ENCODE measurements at regions not wholly inside any gene's neighbourhood (a gene's known extent, or its start where the extent isn't known, plus 50 kb on each side); places are given as distances from the start of the nearest gene placed in this dataset.

DNA sequence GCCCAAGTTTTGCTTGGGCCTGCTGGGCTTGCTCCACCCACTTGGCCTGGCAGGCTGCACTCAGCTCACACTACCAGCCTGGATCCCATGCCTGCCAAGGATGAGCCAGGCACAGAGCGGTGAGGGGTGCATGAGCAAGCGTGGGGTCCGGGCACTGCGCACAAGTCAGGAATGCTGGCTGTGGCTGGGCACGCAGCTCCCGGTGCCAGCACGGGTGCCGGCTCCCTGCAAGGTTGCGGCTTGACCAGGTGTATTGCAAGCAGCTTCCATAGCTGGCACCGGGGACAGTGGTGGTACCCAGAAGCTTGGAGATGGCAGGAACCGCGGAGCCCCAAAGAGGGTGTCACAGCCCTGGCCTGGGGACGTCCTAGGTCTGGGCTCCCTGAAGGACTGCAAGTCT is 224.4 kb upstream of the NRIP1 start:
- TF ChIP-seq, protein P1, sequence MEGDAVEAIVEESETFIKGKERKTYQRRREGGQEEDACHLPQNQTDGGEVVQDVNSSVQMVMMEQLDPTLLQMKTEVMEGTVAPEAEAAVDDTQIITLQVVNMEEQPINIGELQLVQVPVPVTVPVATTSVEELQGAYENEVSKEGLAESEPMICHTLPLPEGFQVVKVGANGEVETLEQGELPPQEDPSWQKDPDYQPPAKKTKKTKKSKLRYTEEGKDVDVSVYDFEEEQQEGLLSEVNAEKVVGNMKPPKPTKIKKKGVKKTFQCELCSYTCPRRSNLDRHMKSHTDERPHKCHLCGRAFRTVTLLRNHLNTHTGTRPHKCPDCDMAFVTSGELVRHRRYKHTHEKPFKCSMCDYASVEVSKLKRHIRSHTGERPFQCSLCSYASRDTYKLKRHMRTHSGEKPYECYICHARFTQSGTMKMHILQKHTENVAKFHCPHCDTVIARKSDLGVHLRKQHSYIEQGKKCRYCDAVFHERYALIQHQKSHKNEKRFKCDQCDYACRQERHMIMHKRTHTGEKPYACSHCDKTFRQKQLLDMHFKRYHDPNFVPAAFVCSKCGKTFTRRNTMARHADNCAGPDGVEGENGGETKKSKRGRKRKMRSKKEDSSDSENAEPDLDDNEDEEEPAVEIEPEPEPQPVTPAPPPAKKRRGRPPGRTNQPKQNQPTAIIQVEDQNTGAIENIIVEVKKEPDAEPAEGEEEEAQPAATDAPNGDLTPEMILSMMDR (IDR thresholded peaks at IDR 0.05; ENCODE audit: insufficient read depth, low read depth, low read length) = no peak
- no peak for TF ChIP-seq EZH2 (IDR thresholded peaks at IDR 0.05; ENCODE audit: insufficient read depth, low read length)

Measured in astrocyte (in vitro differentiated cells and primary cell).